Ascending aorta (tissue), 2 donors: ENCODE measurements at regions not wholly inside any gene's neighbourhood (a gene's known extent, or its start where the extent isn't known, plus 50 kb on each side); places are given as distances from the start of the nearest gene placed in this dataset.

Experiments
- DNase-seq, 2 donors: peaks; one replicate each; pipeline ENCODE4 v3.0.0-alpha.2; 2019; ENCODE audit warnings: low spot score in 2 of 2
- H3K27ac ChIP-seq, 2 donors: fragments of 200-600 bp; sonication (generic); one replicate each; pipeline ENCODE4 v1.5.1; 2016 to 2017; ENCODE audit warnings: mild to moderate bottlenecking in 1 of 2
- H3K27me3 ChIP-seq: fragments of 200-600 bp; sonication (generic); one replicate; pipeline ENCODE4 v1.5.1; 2017
- H3K36me3 ChIP-seq, 2 donors: fragments of 200-600 bp; sonication (generic); one replicate each; pipeline ENCODE4 v1.5.1; 2016
- H3K4me1 ChIP-seq, 2 donors: fragments of 200-600 bp; sonication (generic); one replicate each; pipeline ENCODE4 v1.5.1; 2016 to 2017; ENCODE audit warnings: mild to moderate bottlenecking in 1 of 2
- H3K4me3 ChIP-seq, 2 donors: fragments of 200-600 bp; sonication (generic); one replicate each; pipeline ENCODE4 v1.5.1; 2016 to 2017; ENCODE audit warnings: mild to moderate bottlenecking in 1 of 2
- H3K9me3 ChIP-seq, 2 donors: fragments of 200-600 bp; sonication (generic); one replicate each; pipeline ENCODE4 v1.5.1; 2016
- intact Hi-C: fragments of 100-400 bp; cut with DNase I; formaldehyde crosslinking; loops from one replicate; pipeline ENCODE4 v1.15.1; 2023
- TF ChIP-seq, protein P1 (sequence below), 3 experiments: fragments of 200-600 bp in 2 of 3; fragments of 450-650 bp in 1 of 3; sonication (generic) in 2 of 3; IDR thresholded peaks; one replicate each; pipeline ENCODE4 v1.5.1; 2016 to 2019; ENCODE audit warnings: antibody characterized with exemption in 3 of 3, mild to moderate bottlenecking in 1 of 3, moderate library complexity in 1 of 3

DNA sequence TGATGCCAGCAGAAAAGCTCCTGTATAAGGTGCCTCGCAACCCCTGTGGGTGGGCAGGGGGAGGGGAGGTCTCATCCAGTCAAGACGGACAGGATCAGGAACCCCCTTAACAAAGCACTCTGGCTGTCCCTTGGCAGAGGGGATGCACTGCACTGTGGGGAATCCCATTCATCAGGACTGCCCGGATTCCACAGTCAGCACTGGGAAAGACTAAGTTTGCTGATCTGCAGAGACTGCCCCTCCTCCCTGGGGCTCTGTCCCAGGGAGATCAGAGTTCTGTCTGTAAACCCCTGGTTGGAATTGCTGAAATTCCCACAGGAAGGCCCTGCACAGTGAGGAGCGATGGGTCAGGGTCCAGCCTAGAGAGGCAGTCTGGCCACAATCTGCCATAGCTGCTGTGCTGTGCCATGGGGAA is 149.5 kb upstream of the RBBP8 start:
- no peak overlapping the region for H3K27ac ChIP-seq
- H3K9me3 ChIP-seq, result no peaks in the 10 kb centered on the region
- DNase-seq, result no peak
- H3K36me3 ChIP-seq, result no peaks in the 10 kb centered on the region
- H3K4me1 ChIP-seq, result no peaks in the 10 kb centered on the region
- no peak overlapping the region for H3K4me3 ChIP-seq
- no peaks in the 10 kb centered on the region for H3K27me3 ChIP-seq
- intact Hi-C loops, result no loop called here
- TF ChIP-seq, protein P1, sequence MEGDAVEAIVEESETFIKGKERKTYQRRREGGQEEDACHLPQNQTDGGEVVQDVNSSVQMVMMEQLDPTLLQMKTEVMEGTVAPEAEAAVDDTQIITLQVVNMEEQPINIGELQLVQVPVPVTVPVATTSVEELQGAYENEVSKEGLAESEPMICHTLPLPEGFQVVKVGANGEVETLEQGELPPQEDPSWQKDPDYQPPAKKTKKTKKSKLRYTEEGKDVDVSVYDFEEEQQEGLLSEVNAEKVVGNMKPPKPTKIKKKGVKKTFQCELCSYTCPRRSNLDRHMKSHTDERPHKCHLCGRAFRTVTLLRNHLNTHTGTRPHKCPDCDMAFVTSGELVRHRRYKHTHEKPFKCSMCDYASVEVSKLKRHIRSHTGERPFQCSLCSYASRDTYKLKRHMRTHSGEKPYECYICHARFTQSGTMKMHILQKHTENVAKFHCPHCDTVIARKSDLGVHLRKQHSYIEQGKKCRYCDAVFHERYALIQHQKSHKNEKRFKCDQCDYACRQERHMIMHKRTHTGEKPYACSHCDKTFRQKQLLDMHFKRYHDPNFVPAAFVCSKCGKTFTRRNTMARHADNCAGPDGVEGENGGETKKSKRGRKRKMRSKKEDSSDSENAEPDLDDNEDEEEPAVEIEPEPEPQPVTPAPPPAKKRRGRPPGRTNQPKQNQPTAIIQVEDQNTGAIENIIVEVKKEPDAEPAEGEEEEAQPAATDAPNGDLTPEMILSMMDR (IDR thresholded peaks at IDR 0.05), result no peak

DNA sequence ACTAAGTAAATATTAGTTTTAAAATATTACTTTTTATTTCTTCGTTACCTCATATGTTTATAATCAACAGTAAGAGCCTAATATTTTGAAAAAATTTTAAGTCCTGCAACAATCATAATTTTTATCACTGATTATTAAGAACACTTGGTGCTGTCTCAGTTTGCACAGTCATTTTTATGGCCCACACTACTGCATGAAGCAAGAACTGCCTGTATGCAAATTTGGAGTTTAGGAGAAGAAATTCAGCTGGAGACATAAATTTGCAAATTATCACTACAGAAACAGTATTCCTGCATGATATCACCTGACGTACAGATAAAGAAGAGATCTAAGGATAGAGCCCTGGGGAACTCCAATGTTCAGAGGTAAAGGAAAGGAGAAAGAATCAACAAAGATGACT is 144.1 kb upstream of the RBBP8 start:
- TF ChIP-seq, protein P1 (IDR thresholded peaks at IDR 0.05), result no peak
- Histone ChIP-seq H3K27me3 (no peaks in the 10 kb centered on the region), H3K9me3 (no peaks in the 10 kb centered on the region), H3K4me1 (no peaks in the 10 kb centered on the region), H3K4me3 (no peak overlapping the region), H3K27ac (no peak overlapping the region), H3K36me3 (no peaks in the 10 kb centered on the region)
- intact Hi-C loops, result no loop called here
- DNase-seq, result no peak

DNA sequence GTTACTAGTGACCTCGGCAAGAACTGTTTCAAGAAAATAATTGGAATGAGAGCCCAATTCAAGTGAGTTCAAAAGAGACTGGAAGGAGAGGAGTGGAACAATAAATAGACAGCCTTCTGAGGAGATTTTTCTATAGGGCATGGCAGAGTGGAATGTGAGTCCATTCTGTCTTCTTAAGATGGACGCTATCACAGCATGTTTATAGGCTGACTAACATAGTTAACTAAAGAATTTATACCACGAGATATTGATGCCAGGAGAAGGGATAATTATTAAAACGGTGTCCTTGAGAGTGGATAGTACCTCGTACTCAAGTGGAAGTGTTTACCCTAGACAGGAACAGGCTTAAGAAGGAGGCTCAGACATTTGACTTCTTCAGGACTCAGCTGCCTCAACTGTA is 143.5 kb upstream of the RBBP8 start:
- Histone ChIP-seq H3K9me3 (no peaks in the 10 kb centered on the region), H3K27me3 (no peaks in the 10 kb centered on the region), H3K4me1 (no peaks in the 10 kb centered on the region), H3K27ac (no peak overlapping the region), H3K4me3 (no peak overlapping the region), H3K36me3 (no peaks in the 10 kb centered on the region)
- TF ChIP-seq, protein P1 (IDR thresholded peaks at IDR 0.05), result no peak
- DNase-seq, result no peak
- intact Hi-C loops, result no loop called here

DNA sequence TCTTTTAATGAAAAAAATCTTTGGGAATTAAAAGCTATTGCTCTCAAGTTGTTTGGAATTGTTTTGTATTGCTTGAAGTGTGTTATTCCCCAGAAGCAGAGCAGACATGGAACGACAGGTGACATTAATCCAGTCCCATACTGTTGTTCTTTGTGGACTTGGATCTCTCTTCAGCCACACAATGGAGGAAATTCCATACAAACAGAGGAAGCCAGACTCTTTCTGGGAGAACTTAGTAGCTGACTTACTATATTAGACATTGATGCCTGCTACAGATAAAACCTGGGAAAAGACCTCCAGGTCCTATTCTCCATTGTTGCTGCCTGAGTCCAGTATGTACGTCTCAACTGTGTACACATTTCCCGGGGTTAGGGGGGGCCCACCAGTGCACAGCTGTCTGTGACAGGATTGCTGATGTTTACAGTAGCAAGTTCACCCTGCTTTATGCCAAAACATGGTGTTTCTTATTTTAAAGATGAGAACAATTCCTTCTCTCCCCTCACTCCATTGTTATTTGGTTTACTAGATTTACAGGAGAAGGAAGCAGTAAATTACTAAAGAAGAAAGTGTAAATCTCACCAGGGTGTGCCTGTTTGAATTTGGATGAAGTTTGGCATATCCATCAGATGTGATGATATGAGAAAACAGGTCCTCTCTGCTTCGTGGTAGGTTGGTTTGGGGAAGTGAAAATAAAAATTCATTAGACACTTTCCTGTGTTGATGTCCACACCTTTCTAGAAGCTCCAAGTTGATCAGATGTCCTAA is 142.4 kb upstream of the RBBP8 start:
- Histone ChIP-seq H3K27me3 (no peaks in the 10 kb centered on the region), H3K4me1 (no peaks in the 10 kb centered on the region), H3K9me3 (no peaks in the 10 kb centered on the region), H3K27ac (no peak overlapping the region), H3K4me3 (no peak overlapping the region), H3K36me3 (no peaks in the 10 kb centered on the region)
- TF ChIP-seq, protein P1 (IDR thresholded peaks at IDR 0.05), result no peak
- intact Hi-C loops, result no loop called here
- DNase-seq, result no peak

DNA sequence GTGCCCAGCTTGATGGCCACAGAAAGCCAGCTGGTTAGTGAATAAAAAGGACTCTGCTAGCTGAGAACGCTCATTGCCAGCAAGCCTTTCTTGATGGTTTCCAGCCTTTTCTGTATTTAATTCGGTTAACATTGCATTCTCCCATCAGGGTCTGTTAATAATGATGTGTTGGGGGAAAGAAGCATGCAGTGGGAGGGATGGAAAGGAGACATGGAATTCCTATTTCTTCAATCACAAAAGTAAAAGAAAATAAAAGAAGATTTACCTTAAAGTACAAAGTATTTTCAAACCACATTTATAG is 141.9 kb upstream of the RBBP8 start:
- H3K4me1 ChIP-seq, result no peaks in the 10 kb centered on the region
- DNase-seq, result no peak
- H3K36me3 ChIP-seq, result no peaks in the 10 kb centered on the region
- H3K27me3 ChIP-seq, result no peaks in the 10 kb centered on the region
- no peaks in the 10 kb centered on the region for H3K9me3 ChIP-seq
- H3K27ac ChIP-seq, result no peak overlapping the region
- TF ChIP-seq, protein P1 (IDR thresholded peaks at IDR 0.05), result no peak
- no peak overlapping the region for H3K4me3 ChIP-seq
- intact Hi-C loops, result no loop called here

DNA sequence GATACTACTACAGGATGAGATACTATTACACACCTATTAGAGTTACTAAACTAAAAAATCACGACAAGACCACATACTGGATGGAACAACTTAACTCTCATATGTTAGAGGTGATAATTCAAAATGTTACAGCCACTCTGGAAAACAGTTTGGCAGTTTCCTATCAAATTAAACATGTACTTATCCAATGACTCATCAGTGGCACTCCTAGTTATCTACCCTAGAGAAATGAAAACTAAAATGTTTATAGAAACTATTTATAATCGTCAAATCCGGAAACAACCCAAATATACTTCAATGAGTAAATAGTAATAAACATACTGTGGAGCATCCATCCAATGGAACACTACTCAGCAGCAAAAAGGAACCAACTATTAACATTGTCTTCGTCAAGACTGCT is 137.0 kb upstream of the RBBP8 start:
- DNase-seq, result no peak
- TF ChIP-seq, protein P1 (IDR thresholded peaks at IDR 0.05), result no peak
- intact Hi-C loops, result loop anchor here (5.0 kb wide), 1 partner anchor 136 kb away; the partner anchor contains the start of gene RBBP8
- Histone ChIP-seq H3K36me3 (no peaks in the 10 kb centered on the region), H3K27ac (no peak overlapping the region), H3K27me3 (no peaks in the 10 kb centered on the region), H3K4me3 (no peak overlapping the region), H3K4me1 (peaks cover 0 to 13% of the 10 kb centered on the region in 2 donors), H3K9me3 (no peaks in the 10 kb centered on the region)
